GM12892 (cell line): ENCODE measurements at regions not wholly inside any gene's neighbourhood (a gene's known extent, or its start where the extent isn't known, plus 50 kb on each side); places are given as distances from the start of the nearest gene placed in this dataset.
"Not testable (repeated sequence)": the region's sequence is repeated elsewhere in the genome, so short reads cannot be mapped to it uniquely, and the experiment has no call there.

Source experiments
- DNase-seq: peaks from one replicate; pipeline ENCODE4 v3.0.0; 2011; ENCODE audit not compliant: insufficient read length
- FAIRE-seq: peaks from 2 replicates; lab custom pipeline; 2011; peaks lifted over from hg19 to GRCh38; lab: Jason Lieb, UNC
- POLR2A ChIP-seq: IDR thresholded peaks from 2 replicates; pipeline ENCODE4 v1.6.1; 2011; ENCODE audit warnings: low read depth, low read length, control low read depth
- POLR2AphosphoS5 ChIP-seq: IDR thresholded peaks from 2 replicates; pipeline ENCODE4 v1.6.1; 2011; ENCODE audit warnings: low read depth, low read length, control low read depth
- TAF1 ChIP-seq: IDR thresholded peaks from 2 replicates; pipeline ENCODE4 v1.6.1; 2011; ENCODE audit warnings: low read depth, mild to moderate bottlenecking, control low read depth, low read length, borderline replicate concordance

- no peak for FAIRE-seq
- DNase-seq, result no peak
- TF ChIP-seq POLR2AphosphoS5 (no peak), TAF1 (no peak), POLR2A (no peak)
These were observed 262.1 kb upstream of the DUSP10 start for GRCh38 chr1:222004034-222004433.

GRCh38 chr1:222002503-222002902 lies 260.6 kb upstream of the DUSP10 start:
- no peak for TF ChIP-seq TAF1
- no peak for TF ChIP-seq POLR2A
- TF ChIP-seq POLR2AphosphoS5, result no peak
- DNase-seq, result no peak
- no peak for FAIRE-seq

DNA sequence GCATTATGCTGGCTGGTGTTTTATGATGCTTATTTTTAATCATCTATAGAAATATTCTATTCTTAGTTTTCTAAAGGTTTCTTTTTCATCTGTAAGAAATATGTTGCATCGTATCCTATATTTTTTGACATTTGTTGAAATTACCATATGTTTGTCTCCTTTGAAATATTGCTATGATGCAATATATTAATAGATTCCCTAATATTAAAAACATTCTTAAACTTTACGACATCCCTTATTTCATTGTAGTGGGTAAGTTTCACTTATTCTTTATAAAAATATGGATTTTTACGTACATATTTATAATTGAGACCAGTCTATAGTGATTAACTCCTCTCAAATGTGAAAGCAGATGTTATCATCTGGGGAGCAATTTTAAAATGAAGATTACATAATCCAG lies 258.2 kb upstream of the DUSP10 start:
- TF ChIP-seq TAF1 (no peak), POLR2AphosphoS5 (no peak)
- FAIRE-seq (no peak), DNase-seq (no peak)

GRCh38 chr1:221998781-221999180 lies 256.9 kb upstream of the DUSP10 start:
- TF ChIP-seq POLR2AphosphoS5, result no peak
- TF ChIP-seq POLR2A, result no peak
- no peak for TF ChIP-seq TAF1
- DNase-seq (no peak), FAIRE-seq (no peak)

DNA sequence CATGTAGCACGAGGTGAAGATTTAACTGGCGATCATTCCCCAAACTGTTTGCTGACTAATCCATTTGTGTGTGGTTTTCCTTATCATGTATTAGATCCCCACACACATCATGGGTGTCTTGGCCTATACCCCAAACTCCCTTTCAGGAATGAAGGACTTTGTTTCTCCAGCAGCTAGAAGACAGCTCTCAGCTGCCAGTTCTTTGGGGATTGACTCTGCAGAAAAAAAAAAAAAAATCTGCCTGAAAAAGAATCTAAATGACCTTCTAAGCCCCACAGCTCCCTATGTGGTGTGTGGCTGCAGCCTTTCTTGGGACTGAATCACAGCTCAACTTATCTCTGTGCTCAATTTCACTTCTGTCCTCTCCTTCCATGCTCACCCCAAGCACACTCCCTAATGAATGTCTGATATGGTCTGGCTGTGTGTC lies 256.3 kb upstream of the DUSP10 start:
- DNase-seq, result no peak
- no peak for FAIRE-seq
- TF ChIP-seq TAF1 (no peak), POLR2A (no peak), POLR2AphosphoS5 (no peak)

DNA sequence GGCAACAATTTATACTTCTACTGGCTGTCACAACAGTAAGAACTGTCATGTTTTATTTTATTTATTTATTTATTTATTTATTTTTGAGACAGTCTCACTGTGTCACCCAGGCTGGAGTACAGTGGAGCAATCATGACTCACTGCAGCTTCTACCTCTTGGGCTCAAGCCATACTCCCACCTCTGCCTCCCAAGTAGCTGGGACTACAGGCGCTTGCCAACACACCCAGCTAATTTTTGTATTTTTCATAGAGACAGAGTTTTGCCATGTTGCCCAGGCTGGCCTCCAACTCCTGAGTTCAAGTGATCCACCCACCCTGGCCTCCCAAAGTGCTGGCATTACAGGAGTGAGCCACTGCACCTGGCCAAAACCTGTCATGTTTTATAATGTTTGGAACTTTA lies 255.1 kb upstream of the DUSP10 start:
- not testable (repeated sequence) for FAIRE-seq, DNase-seq

GRCh38 chr1:221994939-221995338 lies 253.1 kb upstream of the DUSP10 start:
- no peak for DNase-seq
- TF ChIP-seq POLR2AphosphoS5, result no peak
- no peak for TF ChIP-seq POLR2A
- TF ChIP-seq TAF1, result no peak
- no peak for FAIRE-seq

DNA sequence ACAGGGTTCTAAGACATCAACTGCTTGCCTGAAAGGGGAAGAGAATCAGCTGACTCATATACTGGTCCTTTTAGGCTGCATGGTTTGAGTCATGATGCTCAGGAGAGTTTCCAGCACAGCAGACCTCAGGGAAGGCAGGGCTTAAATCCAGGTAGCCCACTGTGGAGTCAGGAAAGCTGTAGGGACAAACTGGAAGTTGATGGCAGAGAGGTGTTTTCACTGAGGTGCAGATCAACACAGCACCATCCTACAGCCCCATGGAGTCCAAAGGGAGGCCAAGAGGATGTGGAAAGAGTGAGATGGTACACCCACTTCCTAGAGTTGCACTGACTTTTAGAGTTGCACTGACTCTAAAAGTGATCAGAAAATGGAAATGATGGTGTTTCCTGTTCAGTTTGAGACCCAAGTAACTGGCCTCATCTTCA lies 252.4 kb upstream of the DUSP10 start:
- TF ChIP-seq TAF1, result no peak
- TF ChIP-seq POLR2AphosphoS5, result no peak
- no peak for TF ChIP-seq POLR2A
- peak; percentile 81 for FAIRE-seq
- DNase-seq, result no peak

GRCh38 chr1:221993444-221993948 lies 251.6 kb upstream of the DUSP10 start:
- DNase-seq (no peak), FAIRE-seq (no peak)
- no peak for TF ChIP-seq TAF1
- TF ChIP-seq POLR2A, result no peak
- no peak for TF ChIP-seq POLR2AphosphoS5

GRCh38 chr1:221992427-221992826 lies 250.5 kb upstream of the DUSP10 start:
- DNase-seq (no peak), FAIRE-seq (no peak)
- TF ChIP-seq POLR2AphosphoS5 (no peak), TAF1 (no peak), POLR2A (no peak)

DNA sequence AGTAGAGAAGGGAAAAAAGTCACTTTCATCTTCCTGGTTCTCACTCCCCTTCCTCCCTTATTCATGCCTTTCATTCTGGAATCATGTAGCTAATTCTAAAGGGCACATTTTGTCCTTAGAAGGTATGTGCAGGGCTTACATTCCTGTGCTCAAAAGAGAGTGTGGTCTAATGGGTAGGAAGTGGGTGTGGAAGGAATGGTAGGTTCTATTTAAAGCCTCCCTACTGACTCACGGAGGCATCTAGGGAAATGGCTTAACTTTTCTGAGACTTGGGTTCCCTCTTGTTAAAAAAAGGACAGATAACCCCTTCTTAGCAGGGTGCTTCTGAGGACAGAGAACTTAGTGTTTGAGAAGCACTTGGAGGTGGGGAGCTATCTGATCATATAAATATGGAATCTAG lies 249.3 kb upstream of the DUSP10 start:
- DNase-seq (no peak), FAIRE-seq (no peak)
- no peak for TF ChIP-seq TAF1
- TF ChIP-seq POLR2AphosphoS5, result no peak
- no peak for TF ChIP-seq POLR2A

GRCh38 chr1:221989741-221990140 lies 247.9 kb upstream of the DUSP10 start:
- no peak for DNase-seq
- FAIRE-seq, result no peak
- no peak for TF ChIP-seq POLR2AphosphoS5
- no peak for TF ChIP-seq POLR2A
- TF ChIP-seq TAF1, result no peak

DNA sequence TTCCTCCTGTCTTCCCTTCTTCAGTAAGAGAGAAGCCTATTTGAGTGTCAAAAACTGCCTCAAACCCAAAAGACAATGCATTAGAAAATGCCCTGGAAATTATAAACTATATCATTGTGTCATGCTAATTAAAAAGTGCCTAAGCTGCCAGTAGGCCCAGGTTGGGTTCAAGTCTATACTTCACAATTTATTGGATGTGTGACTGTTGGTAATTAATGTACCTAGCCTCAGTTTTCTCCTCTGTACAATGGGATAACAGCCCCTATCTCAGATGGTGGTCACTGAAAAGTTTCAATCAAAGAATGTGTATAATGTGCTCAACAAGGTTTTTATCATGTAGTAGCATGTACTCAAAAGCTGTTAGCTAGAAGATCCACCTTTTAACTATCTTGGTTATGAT lies 246.9 kb upstream of the DUSP10 start:
- FAIRE-seq (no peak), DNase-seq (no peak)
- TF ChIP-seq TAF1, result no peak
- TF ChIP-seq POLR2A, result no peak
- TF ChIP-seq POLR2AphosphoS5, result no peak
